GM13976 (cell line): ENCODE measurements at regions not wholly inside any gene's neighbourhood (a gene's known extent, or its start where the extent isn't known, plus 50 kb on each side); places are given as distances from the start of the nearest gene placed in this dataset.

Experiments used
- DNase-seq: peaks from one replicate; pipeline ENCODE4 v3.0.0; 2012; ENCODE audit warnings: low spot score
- in situ Hi-C: fragments of 300-500 bp; cut with MboI; formaldehyde crosslinking; loops from one replicate; pipeline ENCODE4 v1.12.0; 2022; ENCODE audit warnings: low sequenced_read_pairs, mixed read lengths, inconsistent platforms; ENCODE audit not compliant: unreplicated experiment
- TF ChIP-seq, protein P1 (sequence below): IDR thresholded peaks from 2 replicates; pipeline ENCODE4 v1.5.1; 2012; ENCODE audit warnings: borderline replicate concordance, mild to moderate bottlenecking; ENCODE audit not compliant: insufficient read depth; ENCODE audit errors: extremely low read depth, missing control alignments, control extremely low read depth

DNA sequence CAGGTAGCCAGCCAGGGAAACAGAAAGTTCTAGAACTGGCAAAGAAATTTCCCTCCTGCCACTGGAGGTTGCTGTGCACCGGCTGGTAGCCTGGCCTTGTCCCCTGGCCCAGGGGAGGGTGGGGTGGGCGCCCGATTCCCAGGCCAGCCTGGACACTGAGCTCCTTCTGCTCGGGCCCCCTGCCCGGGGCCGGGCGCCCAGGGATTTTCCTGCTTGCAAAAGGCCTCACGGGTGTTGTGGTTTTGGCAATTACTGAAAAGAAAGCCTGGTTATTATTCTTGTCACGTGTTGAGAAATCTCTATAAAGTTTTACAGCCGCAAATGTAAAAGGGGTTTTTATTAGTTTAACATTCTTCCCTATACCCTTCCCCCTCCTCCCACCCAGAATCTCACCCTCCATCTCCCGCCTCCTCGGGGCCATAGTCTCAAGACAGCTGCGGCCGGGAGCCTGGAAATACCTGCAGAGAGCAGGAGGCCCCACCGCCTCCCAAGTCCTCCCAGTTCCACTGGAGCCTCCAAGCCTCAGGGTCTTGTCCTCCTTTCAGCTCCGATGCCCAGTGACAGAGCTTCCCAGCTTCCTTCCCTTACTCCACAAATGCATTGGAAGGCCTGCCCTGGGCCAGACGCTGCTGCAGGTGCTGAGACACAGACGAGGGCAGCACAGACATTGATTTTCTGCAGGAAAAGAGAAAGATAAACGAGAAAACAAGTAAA, 1515.6 kb downstream of the TBC1D22A start:
- in situ Hi-C loops = no loop called here
- TF ChIP-seq, protein P1, sequence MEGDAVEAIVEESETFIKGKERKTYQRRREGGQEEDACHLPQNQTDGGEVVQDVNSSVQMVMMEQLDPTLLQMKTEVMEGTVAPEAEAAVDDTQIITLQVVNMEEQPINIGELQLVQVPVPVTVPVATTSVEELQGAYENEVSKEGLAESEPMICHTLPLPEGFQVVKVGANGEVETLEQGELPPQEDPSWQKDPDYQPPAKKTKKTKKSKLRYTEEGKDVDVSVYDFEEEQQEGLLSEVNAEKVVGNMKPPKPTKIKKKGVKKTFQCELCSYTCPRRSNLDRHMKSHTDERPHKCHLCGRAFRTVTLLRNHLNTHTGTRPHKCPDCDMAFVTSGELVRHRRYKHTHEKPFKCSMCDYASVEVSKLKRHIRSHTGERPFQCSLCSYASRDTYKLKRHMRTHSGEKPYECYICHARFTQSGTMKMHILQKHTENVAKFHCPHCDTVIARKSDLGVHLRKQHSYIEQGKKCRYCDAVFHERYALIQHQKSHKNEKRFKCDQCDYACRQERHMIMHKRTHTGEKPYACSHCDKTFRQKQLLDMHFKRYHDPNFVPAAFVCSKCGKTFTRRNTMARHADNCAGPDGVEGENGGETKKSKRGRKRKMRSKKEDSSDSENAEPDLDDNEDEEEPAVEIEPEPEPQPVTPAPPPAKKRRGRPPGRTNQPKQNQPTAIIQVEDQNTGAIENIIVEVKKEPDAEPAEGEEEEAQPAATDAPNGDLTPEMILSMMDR = no peak
- no peak for DNase-seq

DNA sequence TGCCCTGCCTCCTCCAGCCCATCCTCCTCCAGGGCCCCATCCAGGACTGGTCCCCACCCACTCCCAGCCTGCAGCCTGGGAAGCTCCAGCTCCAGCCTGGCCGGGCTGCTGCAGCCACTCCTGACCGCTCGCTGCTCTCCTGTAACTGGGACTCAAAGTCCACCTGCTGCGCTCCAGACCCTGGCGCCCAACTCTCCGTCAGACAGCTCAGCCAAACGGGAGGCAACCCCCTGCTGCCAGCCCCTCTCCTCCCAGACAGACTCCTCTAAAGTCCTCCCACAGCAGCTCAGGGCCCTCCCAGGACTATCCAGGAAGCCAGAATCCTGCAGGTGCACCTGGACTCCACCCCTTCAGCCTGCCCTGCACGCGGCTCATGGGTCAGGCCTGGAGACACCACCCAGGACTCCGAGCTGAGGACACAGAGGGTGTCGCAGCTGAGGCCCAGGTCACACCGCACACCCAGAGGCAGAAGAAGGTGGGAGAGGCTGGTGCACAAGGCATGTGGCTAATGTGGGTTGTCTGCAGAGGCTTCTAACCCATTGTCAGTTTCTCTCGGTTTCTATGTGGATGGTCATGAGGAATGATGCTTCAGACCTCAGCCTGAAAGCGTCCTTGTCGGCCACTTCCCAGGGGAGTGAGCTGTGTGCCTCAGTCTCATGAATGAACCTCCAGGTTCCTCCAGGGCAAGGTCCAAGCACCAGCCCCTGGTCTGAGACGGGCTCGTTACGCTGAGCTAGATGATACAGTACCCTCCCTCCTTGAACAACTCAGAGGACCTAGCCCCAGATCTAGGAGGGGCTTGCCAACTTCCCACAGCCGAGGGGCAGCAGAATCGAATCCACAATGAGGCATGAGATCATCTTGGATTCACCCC, 1514.8 kb downstream of the TBC1D22A start:
- in situ Hi-C loops = no loop called here

DNA sequence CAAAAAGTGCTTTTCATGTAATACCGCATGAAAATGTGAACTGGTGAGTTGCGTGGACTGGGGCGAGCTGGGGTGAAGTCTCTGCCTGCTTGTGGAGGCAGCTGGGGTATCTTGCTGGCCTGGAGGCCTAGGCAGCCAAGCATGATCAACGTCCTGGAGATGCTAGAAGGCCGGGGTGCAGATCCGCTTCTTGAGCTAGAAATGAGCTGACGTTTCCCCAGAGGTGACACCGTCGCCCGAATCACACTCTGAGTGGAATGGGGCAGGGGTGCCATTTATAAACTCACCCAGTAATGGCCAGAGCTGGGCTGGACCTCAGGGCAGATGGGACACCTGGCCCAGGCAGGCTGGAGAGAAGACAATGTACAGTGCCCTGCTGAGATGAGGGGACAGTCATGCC, 1513.0 kb downstream of the TBC1D22A start:
- in situ Hi-C loops = no loop called here
- DNase-seq = no peak
- TF ChIP-seq, protein P1 = no peak

More for the DNA sequence above, 1514.8 kb downstream of the TBC1D22A start:
- no peak for DNase-seq
- TF ChIP-seq, protein P1 = no peak

DNA sequence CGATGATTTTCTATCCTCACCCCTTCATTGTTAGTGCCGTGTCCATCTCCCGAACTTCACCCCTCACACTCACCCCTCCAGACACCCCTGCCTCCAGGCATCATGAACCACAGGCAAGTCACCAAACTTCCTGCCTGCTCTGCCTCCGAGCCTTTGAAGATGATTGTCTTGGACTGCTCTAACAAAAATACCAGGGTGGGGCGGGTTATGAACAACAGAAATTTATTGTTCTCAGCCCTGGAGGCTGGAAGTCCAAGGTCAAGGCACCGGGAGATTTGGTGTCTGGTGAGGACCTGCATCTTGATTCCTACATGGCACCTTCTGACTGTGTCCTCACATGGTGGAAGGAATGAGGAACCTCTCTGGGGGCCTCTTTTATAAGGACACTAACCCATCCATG, 1508.3 kb downstream of the TBC1D22A start:
- DNase-seq = no peak
- TF ChIP-seq, protein P1 = no peak
- in situ Hi-C loops = no loop called here

DNA sequence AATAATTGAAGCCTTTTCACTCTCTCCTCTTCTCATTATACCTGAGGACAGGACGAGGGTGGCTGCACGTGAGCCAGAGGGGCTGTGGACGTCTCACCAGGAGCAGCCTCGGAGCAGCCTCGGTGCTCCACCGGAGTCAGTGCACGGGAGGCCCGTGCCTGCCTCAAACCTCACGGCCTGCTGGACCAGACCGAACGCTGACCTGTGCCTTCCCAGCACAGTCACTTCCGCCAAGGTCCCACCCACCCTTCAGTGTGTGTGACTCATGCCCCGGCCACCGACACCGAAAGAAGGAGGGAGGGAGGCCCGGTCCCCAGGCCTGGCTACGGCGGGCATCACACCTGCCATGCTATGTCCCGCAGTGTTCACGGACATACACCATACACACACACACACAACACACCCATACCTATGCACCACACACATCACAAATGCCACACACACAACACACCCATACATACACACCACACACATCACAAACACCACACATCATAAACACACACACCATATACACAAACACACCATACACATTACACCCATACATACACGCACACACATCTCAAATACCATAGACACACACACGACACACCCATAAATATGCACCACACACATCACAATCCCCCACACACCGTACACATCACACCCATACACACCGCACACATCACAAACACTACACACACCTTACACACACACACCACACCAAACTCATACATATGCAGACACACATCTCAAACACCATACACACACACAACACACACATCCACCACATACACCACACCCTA, 1506.5 kb downstream of the TBC1D22A start:
- TF ChIP-seq, protein P1 = no peak

DNA sequence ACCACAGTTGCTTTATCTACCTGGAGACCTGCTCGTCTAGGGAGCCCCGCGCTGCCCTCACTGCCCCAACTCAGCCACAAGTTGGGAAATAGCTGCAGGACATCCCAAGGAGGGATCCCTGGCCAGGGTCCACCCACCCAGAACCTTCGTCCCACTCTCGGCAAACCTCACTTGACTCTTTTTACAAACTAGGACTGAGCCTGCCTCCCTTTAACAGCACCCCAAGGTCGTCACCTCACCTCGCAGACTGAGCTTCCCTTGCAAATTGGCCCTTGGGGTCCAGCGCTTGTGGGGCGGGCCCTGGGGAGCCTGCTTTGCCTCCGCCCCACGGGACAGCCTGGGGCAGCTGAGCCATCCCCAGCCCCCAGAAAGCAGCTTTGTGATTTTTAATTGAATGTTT, 1505.8 kb downstream of the TBC1D22A start:
- TF ChIP-seq, protein P1 = no peak
- in situ Hi-C loops = no loop called here
- no peak for DNase-seq

More for the DNA sequence above, 1506.5 kb downstream of the TBC1D22A start:
- in situ Hi-C loops = no loop called here
- no peak for DNase-seq
